Ishikawa (cell line): ENCODE measurements at regions not wholly inside any gene's neighbourhood (a gene's known extent, or its start where the extent isn't known, plus 50 kb on each side); places are given as distances from the start of the nearest gene placed in this dataset.

Experiments used
- CEBPB ChIP-seq: IDR thresholded peaks from 2 replicates; pipeline ENCODE4 v1.6.1; 2012
- CREB1 ChIP-seq: IDR thresholded peaks from 2 replicates; pipeline ENCODE4 v1.6.1; 2012; ENCODE audit warnings: low read depth
- EGR1 ChIP-seq: IDR thresholded peaks from 2 replicates; pipeline ENCODE4 v1.6.1; 2012
- EP300 ChIP-seq: IDR thresholded peaks from 2 replicates; pipeline ENCODE4 v1.6.1; 2012; ENCODE audit warnings: borderline replicate concordance
- FOXM1 ChIP-seq: IDR thresholded peaks from 2 replicates; pipeline ENCODE4 v1.6.1; 2012; ENCODE audit warnings: low read depth, borderline replicate concordance
- MAX ChIP-seq: IDR thresholded peaks from 2 replicates; pipeline ENCODE4 v1.6.1; 2012
- NFIC ChIP-seq: IDR thresholded peaks from 2 replicates; pipeline ENCODE4 v1.6.1; 2012
- RAD21 ChIP-seq: IDR thresholded peaks from 2 replicates; pipeline ENCODE4 v1.6.1; 2012; ENCODE audit warnings: low read depth
- TAF1 ChIP-seq: IDR thresholded peaks from 2 replicates; pipeline ENCODE4 v1.6.1; 2012; ENCODE audit warnings: low read depth, mild to moderate bottlenecking
- TCF12 ChIP-seq: IDR thresholded peaks from 2 replicates; pipeline ENCODE4 v1.6.1; 2012; ENCODE audit warnings: low read depth
- TEAD4 ChIP-seq: IDR thresholded peaks from 2 replicates; pipeline ENCODE4 v1.6.1; 2012
- USF1 ChIP-seq: IDR thresholded peaks from 2 replicates; pipeline ENCODE4 v1.6.1; 2012
- YY1 ChIP-seq: IDR thresholded peaks from 2 replicates; pipeline ENCODE4 v1.6.1; 2012; ENCODE audit warnings: low read depth
- ZBTB7A ChIP-seq: IDR thresholded peaks from 2 replicates; pipeline ENCODE4 v1.6.1; 2012; ENCODE audit warnings: low read depth
- TF ChIP-seq, protein P1 (sequence below): IDR thresholded peaks from 2 replicates; pipeline ENCODE4 v1.6.1; 2012; ENCODE audit warnings: low read depth, mild to moderate bottlenecking

DNA sequence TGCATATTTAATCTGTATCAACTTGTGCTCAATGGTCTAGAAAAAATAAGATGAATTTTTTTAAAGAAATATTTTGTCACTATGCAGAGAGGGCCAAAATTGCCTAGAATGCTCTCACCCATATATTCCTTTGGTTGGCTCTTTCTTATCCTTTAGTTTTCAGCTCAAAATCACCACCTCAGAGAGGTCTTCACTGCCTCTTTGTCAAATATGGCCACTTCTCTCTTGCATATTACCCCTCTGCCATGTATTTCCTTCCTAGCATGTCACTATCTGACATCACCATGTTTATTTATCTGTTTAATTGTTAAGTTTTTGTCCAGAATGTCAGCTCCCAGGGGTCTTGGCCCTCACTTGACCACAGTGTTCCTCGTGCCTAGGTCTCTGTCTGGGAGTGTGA lies 535.2 kb upstream of the CDH2 start:
- TF ChIP-seq TAF1 = no peak
- no peak for TF ChIP-seq CREB1
- TF ChIP-seq FOXM1 = no peak
- TF ChIP-seq ZBTB7A = no peak

DNA sequence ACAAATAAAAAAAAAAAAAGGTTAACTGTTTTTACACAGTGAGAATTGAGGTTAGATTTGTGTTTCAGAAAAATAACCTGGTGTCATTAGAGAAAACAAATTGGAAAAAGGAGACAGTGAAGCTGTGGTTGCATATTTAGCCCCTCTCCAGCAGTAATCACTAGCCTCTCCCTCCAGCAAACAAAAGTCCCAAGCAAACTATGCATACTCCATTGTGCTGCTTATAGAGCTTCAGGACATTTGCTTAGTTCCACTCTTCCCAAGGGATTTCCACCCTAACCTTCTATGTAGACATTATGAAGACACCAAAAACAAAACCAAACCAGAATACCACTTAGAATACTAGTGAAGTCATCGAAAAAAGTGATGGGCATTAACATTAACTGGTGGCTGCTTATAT lies 534.2 kb upstream of the CDH2 start:
- TF ChIP-seq YY1 (no peak), USF1 (no peak), EGR1 (no peak), CEBPB (no peak), FOXM1 (no peak), CREB1 (no peak), TEAD4 (no peak), TAF1 (no peak)

DNA sequence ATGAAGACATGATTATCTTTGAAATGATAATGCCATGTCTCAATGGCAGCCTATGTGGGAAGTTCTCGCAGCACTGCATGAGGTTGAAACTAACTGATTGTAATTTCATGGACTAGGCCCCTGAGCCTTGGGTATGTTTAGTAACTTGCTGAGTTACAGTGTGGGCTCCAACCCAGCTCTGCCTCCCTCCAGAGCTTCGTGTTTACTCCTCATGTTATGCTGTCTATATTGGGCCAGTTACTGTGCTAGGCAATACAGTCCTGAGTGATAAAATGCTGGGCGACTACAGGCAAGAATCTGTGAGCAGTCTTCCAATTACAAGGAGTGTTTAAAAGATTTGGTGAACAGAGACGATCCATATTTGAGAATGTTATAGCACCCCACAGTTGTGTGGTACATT lies 530.1 kb upstream of the CDH2 start:
- no peak for TF ChIP-seq ZBTB7A
- TF ChIP-seq EP300 = no peak
- no peak for TF ChIP-seq FOXM1
- no peak for TF ChIP-seq MAX
- TF ChIP-seq RAD21 = no peak
- no peak for TF ChIP-seq TEAD4
- no peak for TF ChIP-seq TCF12
- TF ChIP-seq CEBPB = no peak
- no peak for TF ChIP-seq CREB1
- TF ChIP-seq EGR1 = no peak
- TF ChIP-seq YY1 = no peak
- no peak for TF ChIP-seq TAF1
- TF ChIP-seq, protein P1, sequence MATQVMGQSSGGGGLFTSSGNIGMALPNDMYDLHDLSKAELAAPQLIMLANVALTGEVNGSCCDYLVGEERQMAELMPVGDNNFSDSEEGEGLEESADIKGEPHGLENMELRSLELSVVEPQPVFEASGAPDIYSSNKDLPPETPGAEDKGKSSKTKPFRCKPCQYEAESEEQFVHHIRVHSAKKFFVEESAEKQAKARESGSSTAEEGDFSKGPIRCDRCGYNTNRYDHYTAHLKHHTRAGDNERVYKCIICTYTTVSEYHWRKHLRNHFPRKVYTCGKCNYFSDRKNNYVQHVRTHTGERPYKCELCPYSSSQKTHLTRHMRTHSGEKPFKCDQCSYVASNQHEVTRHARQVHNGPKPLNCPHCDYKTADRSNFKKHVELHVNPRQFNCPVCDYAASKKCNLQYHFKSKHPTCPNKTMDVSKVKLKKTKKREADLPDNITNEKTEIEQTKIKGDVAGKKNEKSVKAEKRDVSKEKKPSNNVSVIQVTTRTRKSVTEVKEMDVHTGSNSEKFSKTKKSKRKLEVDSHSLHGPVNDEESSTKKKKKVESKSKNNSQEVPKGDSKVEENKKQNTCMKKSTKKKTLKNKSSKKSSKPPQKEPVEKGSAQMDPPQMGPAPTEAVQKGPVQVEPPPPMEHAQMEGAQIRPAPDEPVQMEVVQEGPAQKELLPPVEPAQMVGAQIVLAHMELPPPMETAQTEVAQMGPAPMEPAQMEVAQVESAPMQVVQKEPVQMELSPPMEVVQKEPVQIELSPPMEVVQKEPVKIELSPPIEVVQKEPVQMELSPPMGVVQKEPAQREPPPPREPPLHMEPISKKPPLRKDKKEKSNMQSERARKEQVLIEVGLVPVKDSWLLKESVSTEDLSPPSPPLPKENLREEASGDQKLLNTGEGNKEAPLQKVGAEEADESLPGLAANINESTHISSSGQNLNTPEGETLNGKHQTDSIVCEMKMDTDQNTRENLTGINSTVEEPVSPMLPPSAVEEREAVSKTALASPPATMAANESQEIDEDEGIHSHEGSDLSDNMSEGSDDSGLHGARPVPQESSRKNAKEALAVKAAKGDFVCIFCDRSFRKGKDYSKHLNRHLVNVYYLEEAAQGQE = no peak
- no peak for TF ChIP-seq USF1
- TF ChIP-seq NFIC = no peak

DNA sequence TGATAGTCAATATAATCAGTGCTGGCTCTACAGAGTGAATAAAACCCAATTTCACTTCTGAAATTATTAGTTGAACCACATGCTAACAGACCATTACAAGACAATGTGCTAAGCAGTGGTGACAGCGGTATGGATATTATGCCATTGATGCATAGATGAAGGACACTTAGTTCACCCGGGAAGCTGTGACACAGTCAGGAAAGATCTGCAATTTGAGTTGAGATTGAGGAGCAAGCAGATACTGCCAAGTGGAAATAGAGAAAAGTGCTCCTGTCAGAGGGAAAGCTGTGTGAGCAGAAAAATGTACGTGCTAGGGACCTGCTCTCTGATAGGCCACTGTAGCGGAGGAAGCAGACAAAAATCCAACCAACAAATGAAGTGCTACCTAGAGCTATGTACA lies 529.5 kb upstream of the CDH2 start:
- TF ChIP-seq CREB1 = no peak
- TF ChIP-seq TAF1 = no peak
- TF ChIP-seq TEAD4 = no peak
- TF ChIP-seq EP300 = no peak
- TF ChIP-seq TCF12 = no peak
- no peak for TF ChIP-seq FOXM1
- TF ChIP-seq NFIC = no peak
- TF ChIP-seq, protein P1 = no peak
- no peak for TF ChIP-seq MAX
- TF ChIP-seq EGR1 = no peak
- TF ChIP-seq YY1 = no peak
- TF ChIP-seq ZBTB7A = no peak
- TF ChIP-seq RAD21 = no peak
- no peak for TF ChIP-seq USF1
- no peak for TF ChIP-seq CEBPB

GRCh38 chr18:28705482-28705881 lies 528.6 kb upstream of the CDH2 start:
- no peak for TF ChIP-seq EP300
- no peak for TF ChIP-seq USF1
- no peak for TF ChIP-seq ZBTB7A
- TF ChIP-seq, protein P1 = no peak
- TF ChIP-seq MAX = no peak
- no peak for TF ChIP-seq EGR1
- TF ChIP-seq TEAD4 = no peak
